CD4-positive, alpha-beta T cell treated with Interleukin-1 beta for 1 hour (primary cell): ENCODE measurements at regions not wholly inside any gene's neighbourhood (a gene's known extent, or its start where the extent isn't known, plus 50 kb on each side); places are given as distances from the start of the nearest gene placed in this dataset.

Source experiments
- DNase-seq, 2 donors: peaks; one replicate each; pipeline ENCODE4 v3.0.0-alpha.2; 2020 to 2022

DNA sequence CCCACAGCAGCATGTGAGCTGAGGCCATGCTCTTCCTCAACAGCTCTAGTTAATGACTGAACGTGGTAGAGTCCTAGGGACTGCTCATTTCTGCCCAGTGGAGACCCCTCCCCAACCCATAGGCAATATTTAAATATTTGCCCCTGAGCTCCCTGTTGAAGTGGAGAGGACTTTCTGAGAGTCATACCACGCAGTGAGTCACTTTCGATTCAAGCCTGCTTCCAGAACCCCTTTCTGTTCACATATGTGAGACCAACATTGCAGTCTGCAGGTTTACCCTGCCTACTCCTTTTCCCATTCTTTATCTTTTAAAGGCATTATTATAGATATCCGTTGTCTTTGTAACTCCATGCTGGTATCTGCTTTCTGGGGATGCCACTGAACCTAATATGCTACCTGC, 946.3 kb downstream of the JRKL start:
- no peak for DNase-seq

DNA sequence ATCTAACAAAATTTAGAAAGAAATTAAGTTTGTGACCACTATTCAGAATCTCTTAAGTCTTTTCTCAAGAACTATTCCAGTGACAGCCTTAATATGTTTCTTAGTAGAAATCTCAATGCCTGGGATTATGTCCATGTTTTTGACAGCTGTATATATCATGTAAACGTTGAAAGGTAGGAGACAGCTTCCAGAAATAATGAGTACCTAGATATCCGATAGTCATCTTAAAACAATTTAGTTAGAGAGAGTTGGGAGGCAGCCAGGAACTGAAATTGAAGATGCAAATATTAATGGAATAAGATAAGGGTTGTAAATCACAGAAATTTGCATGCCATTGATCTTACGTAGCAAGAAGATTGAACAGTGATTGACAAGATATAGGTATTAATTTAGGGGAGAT, 955.2 kb downstream of the JRKL start:
- no peak for DNase-seq

DNA sequence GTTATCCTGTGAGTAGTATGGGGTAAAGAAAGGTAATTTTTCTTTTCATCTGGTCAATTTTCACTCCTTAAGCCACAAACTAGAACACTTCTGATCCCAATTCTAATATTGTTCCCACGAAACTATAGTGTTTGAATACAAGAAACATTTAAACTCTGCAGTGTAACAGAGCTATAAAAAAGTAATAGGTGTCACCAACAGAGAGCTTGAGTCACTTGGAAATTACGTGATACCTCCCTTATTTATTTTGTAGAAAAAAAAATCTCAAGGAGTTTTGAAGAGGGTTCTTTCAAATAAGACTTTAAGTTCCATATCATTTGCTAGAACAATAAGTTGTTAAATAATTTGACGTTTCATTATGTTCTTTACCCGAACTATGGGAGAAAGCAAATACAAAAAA, 959.4 kb downstream of the JRKL start:
- no peak for DNase-seq

DNA sequence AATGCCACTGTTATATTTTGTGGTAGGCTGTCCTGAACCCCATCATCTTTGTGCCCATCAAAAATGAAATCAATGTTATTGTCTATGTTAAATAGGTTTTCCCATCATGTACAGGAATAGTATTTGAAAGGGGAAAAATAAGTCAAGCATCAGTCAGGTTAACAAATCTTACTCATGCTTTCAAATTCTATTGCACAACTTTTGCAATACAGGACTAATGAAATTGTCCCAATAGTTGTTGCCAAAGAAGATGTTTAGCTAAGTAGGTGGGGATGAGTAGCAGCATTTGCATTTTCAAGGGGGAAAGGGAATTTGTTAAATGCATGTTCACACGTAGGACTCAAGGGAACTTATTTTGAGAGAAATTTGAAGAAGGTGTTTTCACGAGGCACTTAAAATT, 962.1 kb downstream of the JRKL start:
- no peak for DNase-seq

DNA sequence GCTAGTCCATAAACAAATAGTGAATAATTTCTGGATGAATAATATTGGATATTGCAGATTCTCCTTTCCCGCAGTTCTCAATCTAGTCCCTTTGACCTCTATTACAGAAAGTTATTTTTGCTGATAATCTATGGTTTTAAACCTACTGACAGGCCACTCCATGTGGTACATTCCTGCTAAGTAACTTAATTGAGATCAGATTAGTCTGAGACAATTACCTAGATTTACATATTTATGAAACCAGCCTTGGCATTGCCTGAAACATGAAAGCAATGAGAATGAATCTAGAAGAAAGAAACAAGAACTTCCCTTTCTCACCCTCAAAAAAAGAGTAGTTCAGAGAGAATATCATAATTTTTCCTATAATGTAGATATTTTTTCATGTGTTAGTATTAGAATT, 964.2 kb downstream of the JRKL start:
- DNase-seq: no peak

DNA sequence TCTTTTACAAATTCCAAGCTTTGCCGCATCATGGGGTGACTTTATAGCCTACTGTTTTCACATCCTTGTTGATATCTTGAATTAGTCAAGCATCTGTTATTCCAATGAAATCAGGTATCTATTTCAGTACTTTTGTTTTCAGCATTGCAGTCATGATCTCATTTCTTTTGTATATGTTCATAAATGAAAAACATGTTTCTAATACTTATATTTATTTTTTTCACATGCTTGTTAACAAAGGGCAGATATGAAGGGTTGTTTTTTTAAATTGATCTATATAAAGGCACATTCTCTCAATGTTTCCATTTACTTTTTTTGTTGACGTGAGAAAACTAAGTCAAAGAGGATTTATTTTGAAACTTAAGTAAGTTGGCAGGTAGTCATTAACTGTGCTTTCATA, 964.8 kb downstream of the JRKL start:
- DNase-seq: no peak

DNA sequence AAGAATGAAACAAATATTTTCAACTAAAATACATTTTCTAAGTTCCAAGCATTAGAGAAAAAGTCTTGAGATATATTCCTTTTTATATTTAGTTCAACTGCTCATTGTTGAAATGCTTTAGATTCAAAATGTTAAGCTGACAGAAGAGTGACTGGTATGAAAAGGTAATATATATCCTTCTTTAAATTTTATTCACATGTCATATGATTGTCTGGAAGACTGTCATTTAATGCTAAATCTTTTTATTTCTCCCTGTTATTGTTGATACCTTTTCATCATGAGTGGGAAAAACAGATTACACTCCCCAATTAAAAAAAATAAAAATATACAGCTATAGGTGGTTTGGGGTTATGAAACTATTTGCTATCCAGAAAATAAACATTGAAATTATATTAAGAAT, 965.4 kb downstream of the JRKL start:
- DNase-seq: no peak

DNA sequence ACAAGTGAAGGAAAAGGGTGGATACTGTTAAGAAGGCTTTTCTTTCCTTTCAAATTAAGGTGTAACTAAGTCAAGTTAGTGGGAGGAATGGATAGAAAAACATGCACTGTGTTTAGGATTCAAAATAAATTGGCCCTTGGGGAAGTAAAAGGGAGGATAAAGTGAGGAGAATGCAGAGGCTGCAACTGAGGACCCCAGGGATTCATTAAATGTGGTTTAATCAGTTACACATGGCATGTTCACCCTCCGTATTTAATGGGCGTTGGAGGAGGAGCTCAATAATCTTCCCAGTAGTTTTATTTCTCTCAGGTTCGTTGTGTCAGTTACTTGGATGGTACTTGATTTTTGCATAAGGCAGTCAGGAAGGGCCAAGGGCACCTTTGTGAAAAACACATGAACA, 966.3 kb downstream of the JRKL start:
- no peak for DNase-seq

DNA sequence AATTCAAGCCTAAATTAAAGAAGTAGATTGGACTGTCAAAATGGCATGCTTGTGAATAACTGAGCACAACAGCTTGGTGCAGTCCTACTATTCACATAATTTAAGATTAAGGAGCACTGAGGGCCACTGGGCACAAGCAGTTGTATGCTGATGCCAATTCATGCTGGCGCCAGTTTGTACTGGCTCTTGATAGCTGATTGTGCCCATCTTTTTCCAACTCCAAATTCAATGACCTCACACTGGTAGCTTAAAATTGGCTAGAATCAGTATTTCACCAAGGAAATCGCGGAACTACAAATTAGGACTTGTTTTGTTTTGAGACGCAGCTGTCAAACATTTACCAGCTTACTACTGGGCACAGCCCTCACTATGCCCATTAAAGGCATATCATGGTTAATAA, 969.2 kb downstream of the JRKL start:
- DNase-seq: no peak

DNA sequence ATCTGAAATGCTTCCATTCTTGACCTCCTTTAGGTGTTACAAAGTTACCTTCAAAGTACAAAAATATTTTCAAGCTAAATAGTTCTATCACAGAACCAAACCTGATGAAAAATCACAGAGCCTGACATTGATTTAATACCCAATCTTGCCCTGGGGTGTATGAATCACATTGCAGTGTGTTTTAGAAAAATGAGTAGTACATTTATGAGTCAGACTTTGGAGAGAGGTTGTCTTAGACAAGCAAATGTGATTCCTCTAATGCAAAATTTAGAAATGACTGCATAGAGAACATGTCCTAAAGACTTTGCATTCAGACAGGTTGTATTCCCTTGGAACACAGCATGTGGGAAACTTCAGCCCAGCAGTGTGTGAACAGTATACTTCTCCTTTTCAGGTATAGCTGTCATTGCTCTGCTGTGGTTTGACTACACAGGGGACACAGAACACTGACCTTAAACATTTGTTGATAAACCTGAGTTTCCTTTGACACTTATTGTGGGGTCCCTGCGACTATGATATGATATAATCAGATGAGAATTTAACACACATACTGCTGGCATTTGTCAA, 972.1 kb downstream of the JRKL start:
- no peak for DNase-seq

DNA sequence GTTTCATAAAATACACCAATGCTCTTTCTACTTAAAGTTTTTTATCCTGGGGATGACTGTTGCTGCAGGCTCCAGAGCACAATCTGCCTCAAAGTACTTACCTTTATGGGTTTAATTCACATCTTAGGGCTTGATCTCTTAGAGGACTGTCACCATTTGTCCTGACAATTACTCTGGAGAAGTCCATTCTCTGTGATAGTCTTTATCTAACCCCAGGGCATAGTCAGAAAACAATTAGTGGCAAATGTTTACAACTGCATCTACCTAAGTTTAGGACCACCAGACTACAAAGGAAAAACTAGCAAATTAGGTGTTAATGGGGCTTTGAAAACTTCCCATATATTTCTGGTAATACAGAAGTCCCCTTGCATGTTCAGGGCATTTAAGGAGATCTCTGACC, 973.5 kb downstream of the JRKL start:
- DNase-seq: no peak

DNA sequence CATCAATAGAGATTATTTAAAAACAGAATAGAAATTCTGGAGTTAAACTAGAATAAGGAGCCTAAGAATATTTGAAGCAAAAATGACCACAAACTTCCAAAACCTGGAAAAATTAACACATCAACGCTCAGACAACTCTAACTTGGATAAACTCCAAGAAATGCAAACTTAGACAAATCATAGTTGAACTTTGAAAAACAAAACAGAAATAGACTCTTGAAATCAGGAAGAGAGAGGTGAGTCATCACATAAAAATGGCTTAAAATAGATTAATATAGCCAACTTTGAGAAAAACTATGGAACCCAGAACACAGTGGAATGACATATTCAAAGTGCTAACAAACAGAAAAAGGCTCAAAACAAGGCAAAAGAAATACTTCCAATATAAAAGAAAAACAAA, 974.2 kb downstream of the JRKL start:
- no peak for DNase-seq

DNA sequence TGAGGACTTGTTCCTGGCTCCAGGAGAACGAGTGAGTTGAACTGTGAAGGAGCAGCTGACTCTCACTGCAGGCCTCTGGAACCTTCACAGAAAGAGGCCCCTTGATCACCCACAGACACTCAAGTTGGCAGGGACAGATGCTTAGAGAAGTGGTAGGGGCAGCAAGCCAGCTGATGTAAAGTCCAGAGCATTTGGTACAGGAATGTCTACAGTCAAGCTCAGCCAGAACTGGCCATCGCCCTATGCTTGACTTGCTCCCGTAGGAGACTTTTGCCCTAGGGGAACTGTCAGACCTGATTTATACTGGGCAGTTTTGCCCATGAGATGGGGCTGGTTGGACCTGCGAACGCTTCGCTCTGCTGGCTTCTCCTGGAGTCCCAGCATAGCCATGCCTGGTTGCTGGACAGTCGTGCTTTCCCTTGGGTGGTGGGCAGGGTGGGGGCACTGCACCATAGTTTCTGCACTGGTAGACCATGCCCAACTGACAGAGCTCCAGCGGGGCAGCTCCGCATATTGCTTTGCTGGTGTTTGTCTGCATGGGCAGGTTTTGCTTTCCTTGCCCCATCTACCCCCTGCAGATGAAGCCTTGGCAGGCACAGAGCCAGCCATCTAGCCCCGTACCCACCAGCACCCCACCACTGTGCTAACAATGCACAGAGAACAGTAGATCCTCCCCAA, 977.7 kb downstream of the JRKL start:
- no peak for DNase-seq

DNA sequence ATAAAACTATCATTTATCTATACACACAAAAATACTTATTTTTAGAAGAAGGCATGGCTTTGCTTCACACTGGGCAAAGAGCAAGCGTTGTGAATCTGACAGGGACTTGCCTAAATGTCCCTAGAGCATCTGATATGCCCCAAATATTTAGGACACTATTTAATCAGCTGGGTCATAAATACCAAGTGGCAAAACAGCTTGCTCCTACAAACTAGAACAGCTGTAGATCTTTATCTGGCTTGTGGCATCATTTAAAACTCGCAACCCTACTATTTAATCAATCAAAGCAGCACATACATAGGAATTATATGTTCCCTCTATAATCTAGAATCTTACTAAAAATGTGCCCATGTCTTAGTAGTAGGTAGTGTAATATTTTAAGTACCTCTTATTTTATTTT, 999.5 kb downstream of the JRKL start:
- no peak for DNase-seq

DNA sequence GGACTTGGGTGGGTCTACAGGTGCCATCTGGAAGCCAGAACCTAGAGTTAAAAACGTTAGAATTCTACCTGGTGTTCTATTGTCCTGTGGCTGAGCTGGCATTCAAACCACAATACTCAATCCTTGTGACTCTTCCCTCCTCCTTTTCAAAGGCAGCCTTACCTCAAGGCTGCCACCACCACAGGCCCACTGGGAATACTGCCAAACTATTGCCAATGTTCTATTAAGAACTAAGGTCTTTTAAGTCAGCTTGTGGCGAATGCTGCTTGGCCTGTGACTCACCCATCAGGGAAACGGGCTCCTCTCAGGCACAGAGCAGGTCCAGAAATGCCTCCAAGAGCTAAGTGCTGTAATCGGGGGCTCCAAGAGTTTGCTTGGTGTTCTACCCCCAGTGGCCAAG, 1008.4 kb downstream of the JRKL start:
- DNase-seq: no peak

DNA sequence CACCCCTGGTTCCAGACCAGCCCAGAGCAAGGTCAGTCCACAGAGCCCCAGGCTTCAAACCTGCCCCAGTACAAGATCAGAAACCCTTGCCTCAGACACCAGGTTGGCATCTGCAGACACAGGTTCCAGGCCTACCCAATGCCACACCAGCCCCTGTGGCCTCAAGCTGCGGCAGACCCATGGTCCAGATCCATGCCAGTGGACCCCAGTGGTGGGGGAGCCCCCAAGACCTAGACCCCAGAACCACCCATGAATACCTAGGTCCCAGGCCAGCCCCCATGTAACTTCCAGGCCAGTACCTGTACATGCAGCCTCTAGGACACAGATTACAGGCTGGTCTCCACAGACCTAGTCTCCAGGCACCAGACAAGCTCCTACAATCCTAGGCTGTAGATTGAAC, 1019.3 kb downstream of the JRKL start:
- no peak for DNase-seq

DNA sequence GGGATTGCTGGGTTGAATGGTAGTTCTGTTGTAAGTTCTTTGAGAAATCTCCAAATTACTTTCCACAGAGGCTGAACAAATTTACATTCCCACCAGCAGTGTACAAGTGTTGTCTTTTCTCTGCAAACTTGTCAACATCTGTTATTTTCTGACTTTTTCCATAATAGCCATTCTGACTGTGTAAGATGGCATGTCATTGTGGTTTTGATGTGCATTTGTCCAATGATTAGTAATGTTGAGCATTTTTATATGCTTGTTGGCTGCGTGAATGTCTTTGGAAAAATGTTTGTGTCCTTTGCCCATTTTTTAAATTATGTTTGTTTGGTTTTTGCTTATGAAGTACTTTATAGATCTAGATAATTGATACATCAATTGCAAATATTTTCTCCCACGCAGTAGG, 1025.0 kb downstream of the JRKL start:
- no peak for DNase-seq

DNA sequence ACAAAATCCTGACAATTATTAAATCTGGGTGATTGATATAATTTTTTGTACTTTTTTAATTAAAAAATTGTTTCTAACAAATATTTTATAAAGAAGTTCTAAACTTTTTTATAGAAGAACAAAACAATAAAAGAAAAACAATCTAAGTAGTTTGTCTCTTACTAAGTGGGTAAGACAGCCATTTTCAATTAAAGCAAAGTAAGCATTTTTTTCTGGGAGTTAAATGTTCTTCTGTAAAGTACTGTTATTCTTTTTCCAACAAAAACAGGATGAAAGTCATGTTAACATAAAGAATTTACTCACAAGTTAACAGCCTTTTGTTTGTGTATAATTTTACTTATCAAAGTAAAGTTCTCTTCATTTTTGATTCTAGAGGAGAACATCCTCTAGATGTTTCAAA, 1029.9 kb downstream of the JRKL start:
- DNase-seq: no peak

DNA sequence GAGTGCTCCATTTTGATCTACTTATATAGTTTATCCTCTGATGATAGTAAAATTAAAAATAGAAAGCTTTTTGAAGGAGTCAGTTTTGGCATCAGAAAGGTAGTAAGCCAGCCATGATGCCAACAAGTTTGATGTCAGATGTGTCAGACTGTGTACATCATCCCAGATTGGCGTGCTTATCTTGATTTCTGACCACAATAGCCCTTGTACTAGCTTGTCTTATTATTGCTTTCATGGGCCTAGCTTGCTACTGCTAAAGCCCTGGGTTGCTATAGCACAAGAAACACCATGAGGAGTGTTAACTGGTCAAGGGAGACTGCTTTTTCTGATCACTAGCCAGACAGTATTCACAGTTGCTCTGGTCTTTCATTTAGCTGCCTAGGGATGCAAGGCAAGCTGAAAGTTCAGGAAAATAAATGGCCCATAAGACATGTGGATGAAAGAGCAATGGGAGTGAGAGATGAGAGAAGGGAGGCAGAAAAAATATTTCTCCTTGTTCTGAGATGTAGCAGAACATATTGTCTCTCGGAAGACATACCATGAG, 1038.5 kb downstream of the JRKL start:
- no peak for DNase-seq

DNA sequence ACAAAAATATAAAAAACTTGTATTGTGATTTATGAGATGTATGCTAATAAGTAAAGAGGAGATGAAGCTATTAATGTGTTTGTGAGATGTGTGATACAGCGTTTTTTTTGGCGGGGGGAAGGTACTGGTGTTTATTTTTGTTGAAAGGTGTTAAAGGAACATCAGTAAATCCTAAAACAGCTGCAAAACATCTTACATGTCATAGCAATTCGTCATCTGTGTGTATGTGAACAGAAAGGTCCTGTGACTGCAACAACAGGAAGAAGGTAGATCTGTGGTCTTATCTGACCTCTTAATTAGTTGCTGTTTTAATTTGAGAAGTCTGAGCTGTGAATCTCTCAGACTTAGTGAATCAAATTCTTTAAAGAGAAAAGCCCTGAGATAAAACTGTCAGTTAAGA, 1041.1 kb downstream of the JRKL start:
- no peak for DNase-seq

DNA sequence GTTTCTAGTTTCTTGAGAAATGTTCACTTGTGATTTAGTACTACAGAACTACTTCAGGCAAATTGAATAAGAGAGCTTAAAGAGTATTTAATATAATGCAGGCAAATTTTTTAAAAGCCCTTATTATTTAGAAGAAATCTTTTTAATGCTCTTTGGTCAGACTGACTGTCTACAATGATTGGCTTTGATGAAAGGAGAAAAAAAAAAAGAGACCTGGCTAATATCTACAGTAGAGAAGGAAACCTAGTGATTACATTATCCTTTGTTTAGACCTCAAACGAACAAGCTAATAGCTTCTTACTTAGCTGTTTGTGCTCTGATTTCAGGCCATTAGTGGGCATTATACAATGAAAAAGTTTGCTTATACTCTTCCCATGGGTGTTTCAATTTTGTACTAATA, 1043.1 kb downstream of the JRKL start:
- no peak for DNase-seq

DNA sequence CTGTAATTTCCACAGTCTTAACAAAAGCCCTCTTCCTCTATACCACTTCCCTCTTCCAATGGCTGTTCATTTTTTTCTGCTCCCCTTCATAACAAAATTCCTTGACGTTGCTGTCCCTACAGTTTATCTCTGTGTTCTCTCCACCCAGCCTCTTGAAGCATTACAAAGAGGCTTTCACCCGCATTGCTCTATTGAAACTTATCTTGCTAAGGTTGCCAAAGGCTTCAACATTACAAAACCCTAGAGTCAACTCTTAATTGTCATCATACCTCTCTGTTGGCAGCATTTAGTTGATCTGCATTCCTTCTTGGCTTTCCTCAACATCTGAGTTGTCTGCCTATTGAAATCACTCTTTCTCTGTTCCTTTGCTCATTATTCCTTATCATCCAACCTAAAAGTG, 1055.7 kb downstream of the JRKL start:
- no peak for DNase-seq

DNA sequence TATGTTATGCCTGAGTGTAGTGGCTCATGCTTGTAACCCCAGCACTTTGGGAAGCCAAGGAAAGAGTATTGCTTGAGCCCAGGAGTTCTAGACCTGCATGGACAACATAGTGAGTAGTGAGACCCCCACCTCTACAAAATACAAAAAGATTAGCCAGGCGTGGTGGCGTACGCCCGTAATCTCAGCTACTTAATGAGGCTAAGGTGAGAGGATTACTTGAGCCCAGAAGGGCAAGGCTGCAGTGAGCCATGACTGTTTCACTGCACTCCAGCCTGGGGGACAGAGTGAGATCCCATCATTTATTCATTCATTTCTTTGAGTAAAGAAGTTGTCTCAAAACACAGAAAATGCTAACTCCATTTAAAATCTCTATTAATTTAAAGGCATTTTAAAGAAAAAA, 1061.6 kb downstream of the JRKL start:
- DNase-seq: no peak

DNA sequence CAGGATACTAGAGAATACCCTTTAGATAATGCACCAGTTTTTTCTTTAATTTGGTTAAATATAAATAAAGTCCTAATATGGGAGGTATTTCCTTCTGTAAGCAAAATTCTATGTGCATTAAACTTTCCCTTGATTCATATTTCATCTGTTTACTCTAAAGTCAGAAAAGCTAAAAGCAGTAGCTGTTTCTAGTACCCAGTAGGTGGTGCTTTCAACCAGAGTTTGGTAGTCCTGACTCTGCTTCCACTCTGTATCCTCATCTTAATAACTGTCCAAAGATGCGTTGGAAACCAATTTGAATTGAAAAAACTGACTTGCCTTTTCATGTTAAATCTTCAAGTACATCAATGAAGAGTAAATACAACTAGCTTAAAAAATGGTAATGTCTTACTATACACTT, 1065.2 kb downstream of the JRKL start:
- DNase-seq: no peak

DNA sequence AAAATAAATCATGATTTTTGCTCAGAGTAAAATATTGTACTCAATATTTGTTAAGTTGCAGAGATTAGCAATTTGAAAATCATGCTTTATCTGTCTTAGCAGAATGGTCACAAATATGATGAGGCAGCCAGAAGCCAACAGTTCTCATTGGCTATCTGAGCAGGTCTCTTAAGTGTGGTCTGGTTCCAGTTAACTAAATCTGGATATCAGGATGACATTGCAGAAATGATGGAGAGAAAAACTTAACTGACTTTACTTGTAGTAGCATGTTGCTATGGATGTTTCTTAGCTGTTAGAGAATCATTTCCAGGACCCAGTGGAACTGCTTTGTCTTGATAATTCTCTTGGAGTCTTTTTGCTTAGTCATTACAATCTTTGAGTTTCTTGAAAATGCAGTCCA, 1070.3 kb downstream of the JRKL start:
- no peak for DNase-seq
